Stomach (tissue), 8 donors: ENCODE measurements at regions not wholly inside any gene's neighbourhood (a gene's known extent, or its start where the extent isn't known, plus 50 kb on each side); places are given as distances from the start of the nearest gene placed in this dataset.

ENCODE experiments used
- DNase-seq, 2 donors: peaks; one replicate each; pipeline versions ENCODE4 v3.0.0 to v3.0.0-alpha.2; 2013 to 2019
- H3K27ac ChIP-seq, 5 donors: fragments of 200-600 bp in 4 of 5; sonication (generic) in 4 of 5; one replicate each; pipeline ENCODE4 v1.5.1; 2013 to 2019; ENCODE audit warnings: mild to moderate bottlenecking in 1 of 5, moderate library complexity in 1 of 5
- H3K27me3 ChIP-seq, 3 donors: fragments of 200-600 bp; sonication (generic); one replicate each; pipeline ENCODE4 v1.5.1; 2017 to 2019; ENCODE audit warnings: mixed run types in 1 of 3
- H3K36me3 ChIP-seq, 4 donors: fragments of 200-600 bp; sonication (generic); 1 replicate in 3 of 4; 2 replicates in 1 of 4; pipeline ENCODE4 v1.5.1; 2016 to 2019
- H3K4me1 ChIP-seq, 4 donors: fragments of 200-600 bp; sonication (generic); one replicate each; pipeline ENCODE4 v1.5.1; 2016 to 2019
- H3K4me3 ChIP-seq, 4 donors: fragments of 200-600 bp; sonication (generic) in 3 of 4; one replicate each; pipeline ENCODE4 v1.5.1; 2016 to 2019; ENCODE audit warnings: mild to moderate bottlenecking in 1 of 4
- H3K9me3 ChIP-seq, 4 donors: fragments of 200-600 bp; sonication (generic); one replicate each; pipeline ENCODE4 v1.5.1; 2016 to 2019
- EP300 ChIP-seq: sonication (generic); formaldehyde crosslinking; IDR thresholded peaks from one replicate; pipeline ENCODE4 v1.6.1; 2017; ENCODE audit warnings: antibody characterized with exemption
- POLR2A ChIP-seq, 4 donors: fragments of 450-650 bp; IDR thresholded peaks; one replicate each; pipeline ENCODE4 v1.6.1; 2016; ENCODE audit warnings: antibody characterized with exemption in 4 of 4, control low read depth in 2 of 4, mild to moderate bottlenecking in 1 of 4, moderate library complexity in 1 of 4
- POLR2AphosphoS5 ChIP-seq, 3 donors: sonication (generic); formaldehyde crosslinking; IDR thresholded peaks; one replicate each; pipeline ENCODE4 v1.6.1; 2016; ENCODE audit warnings: antibody characterized with exemption in 3 of 3
- WGBS, 5 donors: extraction: QIAGEN DNeasy Blood & Tissue Kit in 3 of 5; methylation state at CpG; one replicate each; pipeline versions ENCODE4 v1.1.5 to v1.1.7; 2013 to 2018; 5-methylcytosine and 5-hydroxymethylcytosine counted together
- intact Hi-C: fragments of 100-400 bp; cut with DNase I; formaldehyde crosslinking; loops from one replicate; pipeline ENCODE4 v1.15.1; 2023; ENCODE audit warnings: low total_unique reads
- TF ChIP-seq, protein P1 (sequence below), 7 experiments: fragments of 450-650 bp in 4 of 7; fragments of 200-600 bp in 3 of 7; sonication (generic) in 3 of 7; IDR thresholded peaks; one replicate each; pipeline ENCODE4 v1.5.1; 2016 to 2019; ENCODE audit warnings: antibody characterized with exemption in 7 of 7, control low read depth in 2 of 7, mild to moderate bottlenecking in 1 of 7
- donor health status: healthy with polysubstance abuse.
- donor health status: Bipolar disorder and iron deficiency.
- donor health status: healthy.

DNA sequence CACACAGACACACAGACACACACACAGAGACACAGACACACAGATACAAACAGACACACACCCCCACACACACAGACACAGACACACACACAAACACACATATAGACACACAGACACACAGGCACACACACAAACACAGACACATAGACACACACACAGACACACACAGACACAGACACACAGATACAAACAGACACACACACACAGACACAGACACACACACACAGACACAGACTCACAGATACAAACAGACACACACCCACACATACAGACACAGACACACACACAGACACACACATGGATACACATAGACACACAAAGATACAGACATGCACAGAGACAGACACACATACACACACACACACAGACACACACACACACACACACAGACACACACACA is 174.5 kb downstream of the URI1 start:
- Histone ChIP-seq H3K36me3 (no peaks in the 10 kb centered on the region), H3K27me3 (peaks cover 0 to 67% (median 9%) of the 10 kb centered on the region in 3 donors), H3K27ac (no peak overlapping the region), H3K4me1 (no peaks in the 10 kb centered on the region), H3K9me3 (no peaks in the 10 kb centered on the region), H3K4me3 (no peak overlapping the region)
- intact Hi-C loops, result no loop called here
- TF ChIP-seq POLR2A (IDR thresholded peaks at IDR 0.05), result peak in 1 of 4 donors; percentile 7
- TF ChIP-seq, protein P1, sequence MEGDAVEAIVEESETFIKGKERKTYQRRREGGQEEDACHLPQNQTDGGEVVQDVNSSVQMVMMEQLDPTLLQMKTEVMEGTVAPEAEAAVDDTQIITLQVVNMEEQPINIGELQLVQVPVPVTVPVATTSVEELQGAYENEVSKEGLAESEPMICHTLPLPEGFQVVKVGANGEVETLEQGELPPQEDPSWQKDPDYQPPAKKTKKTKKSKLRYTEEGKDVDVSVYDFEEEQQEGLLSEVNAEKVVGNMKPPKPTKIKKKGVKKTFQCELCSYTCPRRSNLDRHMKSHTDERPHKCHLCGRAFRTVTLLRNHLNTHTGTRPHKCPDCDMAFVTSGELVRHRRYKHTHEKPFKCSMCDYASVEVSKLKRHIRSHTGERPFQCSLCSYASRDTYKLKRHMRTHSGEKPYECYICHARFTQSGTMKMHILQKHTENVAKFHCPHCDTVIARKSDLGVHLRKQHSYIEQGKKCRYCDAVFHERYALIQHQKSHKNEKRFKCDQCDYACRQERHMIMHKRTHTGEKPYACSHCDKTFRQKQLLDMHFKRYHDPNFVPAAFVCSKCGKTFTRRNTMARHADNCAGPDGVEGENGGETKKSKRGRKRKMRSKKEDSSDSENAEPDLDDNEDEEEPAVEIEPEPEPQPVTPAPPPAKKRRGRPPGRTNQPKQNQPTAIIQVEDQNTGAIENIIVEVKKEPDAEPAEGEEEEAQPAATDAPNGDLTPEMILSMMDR (IDR thresholded peaks at IDR 0.05), result no peak
- no peak for DNase-seq

DNA sequence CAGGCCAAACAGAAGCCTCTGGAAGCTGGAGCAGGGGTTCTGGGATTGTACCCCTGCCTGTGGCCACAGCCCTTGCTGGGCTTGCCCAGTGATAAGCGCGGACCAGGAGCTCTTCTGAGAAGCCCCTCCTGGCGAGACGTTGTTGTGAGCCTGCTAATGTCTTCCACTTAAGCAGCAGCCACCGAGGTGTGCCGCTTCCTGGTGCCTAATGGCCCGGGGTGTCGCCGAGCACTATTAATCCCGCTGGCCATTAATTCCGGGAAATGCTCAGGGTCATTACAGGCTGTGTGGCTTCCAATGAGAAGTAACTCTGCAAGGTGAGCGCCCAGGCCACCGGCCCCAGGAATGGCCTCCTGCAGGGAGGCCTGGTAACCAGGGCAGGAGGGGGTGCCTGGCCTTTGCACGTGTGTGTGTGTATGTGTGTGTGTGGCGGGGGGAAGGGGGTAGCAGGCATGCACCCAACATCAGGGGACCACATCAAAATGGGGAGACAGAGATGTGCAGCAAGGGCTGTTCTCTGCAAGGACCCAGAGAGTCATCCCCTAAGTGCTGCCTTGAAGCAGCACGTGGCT is 175.0 kb downstream of the URI1 start:
- no peak for DNase-seq
- Histone ChIP-seq H3K27me3 (peaks cover 0 to 69% (median 7%) of the 10 kb centered on the region in 3 donors), H3K36me3 (no peaks in the 10 kb centered on the region), H3K27ac (no peak overlapping the region), H3K4me1 (no peaks in the 10 kb centered on the region), H3K4me3 (no peak overlapping the region), H3K9me3 (no peaks in the 10 kb centered on the region)
- TF ChIP-seq EP300 (no peak), POLR2AphosphoS5 (IDR thresholded peaks at IDR 0.05) (no peak), POLR2A (IDR thresholded peaks at IDR 0.05) (no peak)
- TF ChIP-seq, protein P1 (IDR thresholded peaks at IDR 0.05), result no peak
- intact Hi-C loops, result no loop called here
- 67 to 80% (median 73%) methylated on average over 8 to 16 of the region's 16 CpGs for WGBS, 5 donors

DNA sequence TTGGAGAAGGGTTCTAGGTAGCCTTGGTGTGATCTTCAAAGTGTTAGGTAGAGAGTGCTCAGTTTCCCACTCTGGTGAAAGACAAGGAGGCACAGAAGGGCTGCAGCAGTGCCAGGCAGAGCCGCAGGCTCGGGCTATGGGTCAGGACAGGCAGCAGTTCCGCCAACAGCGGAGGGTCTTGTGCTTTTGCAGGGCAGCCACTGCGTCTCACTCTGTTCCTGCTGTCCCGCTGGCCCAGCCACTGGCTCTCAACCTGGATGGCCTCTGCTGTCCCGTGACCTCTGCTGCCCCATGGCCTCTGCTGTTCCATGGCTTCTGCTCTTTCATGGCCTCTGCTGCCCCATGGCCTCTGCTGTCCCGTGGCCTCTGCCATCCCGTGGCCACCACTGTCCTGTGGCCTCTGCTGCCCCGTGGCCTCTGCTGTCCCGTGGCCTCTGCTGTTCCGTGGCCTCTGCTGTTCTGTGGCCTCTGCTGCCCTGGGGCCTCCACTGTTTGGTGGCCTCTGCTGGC is 175.7 kb downstream of the URI1 start:
- no peaks in the 10 kb centered on the region for H3K36me3 ChIP-seq
- H3K4me3 ChIP-seq, result no peak overlapping the region
- 77 to 88% (median 86%) methylated on average over 9 to 12 of the region's 12 CpGs for WGBS, 5 donors
- H3K9me3 ChIP-seq, result no peaks in the 10 kb centered on the region
- peaks cover 0 to 68% (median 7%) of the 10 kb centered on the region in 3 donors for H3K27me3 ChIP-seq
- no peak for DNase-seq
- no peak for TF ChIP-seq EP300
- TF ChIP-seq POLR2A (IDR thresholded peaks at IDR 0.05), result no peak
- TF ChIP-seq, protein P1 (IDR thresholded peaks at IDR 0.05), result no peak
- no peak for TF ChIP-seq POLR2AphosphoS5 (IDR thresholded peaks at IDR 0.05)
- no peak overlapping the region for H3K27ac ChIP-seq
- intact Hi-C loops, result no loop called here
- H3K4me1 ChIP-seq, result no peaks in the 10 kb centered on the region

DNA sequence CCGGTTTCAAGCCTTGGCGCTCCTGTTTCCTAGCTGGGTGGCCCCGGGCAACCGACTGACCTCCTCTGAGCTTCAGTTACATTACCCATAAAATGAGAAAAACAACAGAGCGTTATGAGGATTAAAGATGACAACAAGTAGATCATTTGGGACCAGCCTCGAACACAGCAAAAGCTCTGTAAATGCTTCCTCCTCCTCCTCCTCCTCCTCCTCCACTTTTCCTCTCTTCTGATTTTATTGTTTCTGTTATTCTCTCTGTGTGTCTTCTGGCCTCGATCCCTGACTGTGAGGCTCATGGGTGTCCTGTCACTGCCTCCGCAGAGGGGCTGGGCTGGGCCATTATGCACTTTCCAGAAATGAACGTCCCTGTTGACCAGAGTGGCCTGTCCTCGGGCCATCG is 176.2 kb downstream of the URI1 start:
- Histone ChIP-seq H3K9me3 (no peaks in the 10 kb centered on the region), H3K4me1 (no peaks in the 10 kb centered on the region), H3K27ac (no peak overlapping the region), H3K27me3 (peaks cover 0 to 70% (median 7%) of the 10 kb centered on the region in 3 donors), H3K36me3 (no peaks in the 10 kb centered on the region), H3K4me3 (no peak overlapping the region)
- intact Hi-C loops, result no loop called here
- DNase-seq, result no peak
- WGBS, 5 donors, result 82 to 87% (median 85%) methylated on average over 11 of the region's 11 CpGs
- TF ChIP-seq POLR2AphosphoS5 (IDR thresholded peaks at IDR 0.05), result no peak
- TF ChIP-seq, protein P1 (IDR thresholded peaks at IDR 0.05), result no peak
- no peak for TF ChIP-seq POLR2A (IDR thresholded peaks at IDR 0.05)
- TF ChIP-seq EP300, result no peak
